HG02852 (cell line): ENCODE measurements at regions not wholly inside any gene's neighbourhood (a gene's known extent, or its start where the extent isn't known, plus 50 kb on each side); places are given as distances from the start of the nearest gene placed in this dataset.

Experiments
- ATAC-seq: cut with Tn5 transposase; IDR thresholded peaks from one replicate; pipeline ENCODE4 v1.9.1; 2021; ENCODE audit warnings: mild to moderate bottlenecking, moderate library complexity; ENCODE audit not compliant: unreplicated experiment

DNA sequence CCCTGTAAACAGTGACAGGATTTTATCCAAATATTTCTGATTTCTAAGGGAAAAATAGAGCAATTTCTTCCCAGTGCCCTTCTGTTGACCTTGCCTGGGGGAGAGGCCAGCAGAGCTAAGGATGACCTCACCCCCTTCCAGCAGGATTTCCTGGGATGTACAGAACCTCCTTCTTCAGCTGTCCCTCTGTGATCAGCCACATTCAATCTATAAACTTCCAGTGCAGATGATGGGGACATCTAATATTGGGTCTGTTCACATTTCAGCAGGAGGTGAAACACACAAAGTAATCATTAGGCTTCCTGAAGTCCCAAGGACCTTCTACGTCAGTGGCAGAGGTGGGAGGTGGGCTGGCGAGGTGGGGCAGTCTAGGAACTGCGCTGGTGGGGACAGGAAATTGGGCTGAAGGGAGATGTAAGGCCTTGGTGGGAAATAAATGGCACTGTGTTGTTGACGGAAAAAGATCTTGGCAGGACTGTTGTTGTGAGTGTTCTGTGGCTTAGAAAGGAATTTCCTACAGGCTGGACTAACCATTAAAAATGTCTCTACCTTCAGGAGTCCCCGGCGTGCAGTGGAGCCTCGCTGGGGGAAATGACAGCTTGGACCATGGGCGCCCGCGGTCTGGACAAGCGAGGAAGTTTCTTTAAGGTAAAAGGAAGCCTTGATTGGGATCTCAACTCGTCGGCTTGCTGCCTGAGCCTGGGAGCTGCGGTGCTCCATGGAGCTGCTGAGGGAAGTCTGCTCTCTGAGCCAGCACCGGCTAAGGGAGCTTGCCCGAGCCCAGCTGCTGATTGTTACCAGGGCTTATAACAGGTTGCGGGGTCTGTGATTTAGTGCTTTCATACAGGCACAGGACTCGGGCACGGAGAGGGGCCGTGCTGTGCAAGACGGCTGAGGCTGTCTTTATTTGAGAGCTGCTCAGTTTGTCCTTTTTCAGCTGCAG is 127.9 kb upstream of the NAA20 start:
- ATAC-seq = no peak

DNA sequence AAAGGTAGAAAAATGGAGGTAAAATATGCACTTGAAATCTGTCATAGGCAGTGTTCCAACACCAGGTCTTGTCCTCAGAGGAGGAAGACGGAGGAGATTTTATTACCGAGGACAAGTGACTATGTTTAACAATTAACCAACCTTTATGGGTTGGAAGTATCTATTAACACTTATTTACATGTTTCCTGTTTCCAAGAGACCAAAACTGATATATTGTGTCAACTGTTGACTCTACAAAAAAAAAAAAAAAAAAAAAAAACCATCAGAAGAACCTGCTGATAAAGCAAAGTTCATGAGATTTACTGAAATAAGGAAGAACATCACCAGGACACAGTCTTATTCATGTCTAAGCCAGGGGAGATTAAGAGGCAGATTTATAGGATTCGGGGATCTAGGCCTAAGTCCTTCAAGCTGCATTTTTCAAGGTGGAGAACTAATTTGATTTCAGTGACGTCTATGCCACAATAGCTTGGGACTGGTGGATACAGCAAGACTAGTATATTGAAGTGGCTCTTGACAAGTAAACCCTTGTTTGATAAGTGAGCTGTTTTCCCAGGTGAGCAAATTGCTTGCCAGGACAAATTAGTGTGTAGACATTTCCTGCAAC is 126.6 kb upstream of the NAA20 start:
- no peak for ATAC-seq

DNA sequence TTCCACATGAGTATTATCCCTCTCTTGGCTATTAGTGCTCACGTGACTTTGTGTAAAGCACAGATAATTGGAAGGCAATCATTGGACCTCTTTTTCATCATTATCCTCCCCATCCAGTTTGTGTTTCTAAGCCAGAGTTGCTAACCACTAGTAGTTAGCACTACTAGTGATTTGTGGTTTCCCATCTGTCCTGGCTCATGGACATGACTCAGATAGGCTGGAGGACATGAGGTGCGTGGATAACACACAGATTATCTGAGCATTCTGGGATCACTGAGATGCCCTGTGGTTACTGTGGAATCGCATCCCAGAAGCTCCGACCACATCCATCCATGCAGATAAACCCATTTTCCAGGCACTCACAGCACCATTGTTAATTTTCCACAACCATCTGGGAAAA is 123.8 kb upstream of the NAA20 start:
- no peak for ATAC-seq

DNA sequence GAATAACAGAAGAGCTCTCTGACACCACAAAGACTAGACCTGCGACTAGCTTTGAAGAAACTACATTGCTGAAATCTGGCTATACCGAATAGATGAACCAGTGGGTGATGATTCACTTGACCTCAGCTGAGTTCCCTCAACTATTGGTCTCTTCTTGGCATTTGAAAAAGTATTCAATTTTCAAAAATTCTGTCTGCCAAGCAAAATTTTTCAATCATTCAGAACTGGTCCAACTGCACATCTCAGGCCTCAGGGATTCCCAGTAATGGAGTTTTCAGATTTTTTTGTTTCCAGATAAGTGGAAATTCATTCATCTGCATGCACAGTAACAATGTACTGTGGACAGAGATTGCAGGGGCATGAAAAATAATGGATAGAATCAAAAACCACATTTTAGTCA is 121.4 kb upstream of the NAA20 start:
- no peak for ATAC-seq

DNA sequence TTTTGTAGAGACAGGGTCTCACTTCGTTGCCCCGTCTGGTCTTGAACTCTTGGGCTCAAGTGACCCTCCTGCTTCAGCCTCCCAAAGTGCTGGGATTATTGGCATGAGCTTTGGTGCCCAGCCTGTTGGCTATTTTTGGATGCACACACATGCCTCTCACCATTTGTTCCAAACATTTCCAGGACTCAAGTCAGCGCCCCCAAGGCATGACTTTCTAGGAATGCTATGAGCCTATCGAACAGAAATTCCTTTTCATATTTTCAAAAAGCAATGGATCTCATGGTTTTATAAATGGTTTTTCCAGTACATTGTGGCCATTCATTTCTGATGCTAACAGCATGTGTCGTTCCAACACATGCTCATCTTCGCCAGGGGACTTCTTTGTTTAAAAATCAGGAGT is 119.3 kb upstream of the NAA20 start:
- ATAC-seq = no peak

DNA sequence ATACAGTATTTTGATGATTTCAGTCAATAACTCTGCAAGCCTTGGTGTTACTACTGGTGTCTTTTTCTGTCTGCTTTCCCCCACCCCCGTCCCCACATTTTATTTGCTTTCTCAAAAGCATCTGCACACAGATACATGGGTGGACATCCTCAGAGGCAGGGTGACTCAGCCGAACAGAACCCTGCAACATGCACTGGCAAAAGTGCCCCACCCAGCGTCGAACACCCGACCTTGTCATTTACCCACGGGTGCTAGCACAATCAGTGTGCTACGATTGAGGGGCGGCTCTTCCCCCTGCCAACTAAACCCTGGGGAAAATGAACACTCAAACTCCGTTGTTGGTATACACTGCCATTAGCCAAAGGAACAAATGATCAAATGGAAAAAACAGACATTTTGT is 115.9 kb upstream of the NAA20 start:
- no peak for ATAC-seq

DNA sequence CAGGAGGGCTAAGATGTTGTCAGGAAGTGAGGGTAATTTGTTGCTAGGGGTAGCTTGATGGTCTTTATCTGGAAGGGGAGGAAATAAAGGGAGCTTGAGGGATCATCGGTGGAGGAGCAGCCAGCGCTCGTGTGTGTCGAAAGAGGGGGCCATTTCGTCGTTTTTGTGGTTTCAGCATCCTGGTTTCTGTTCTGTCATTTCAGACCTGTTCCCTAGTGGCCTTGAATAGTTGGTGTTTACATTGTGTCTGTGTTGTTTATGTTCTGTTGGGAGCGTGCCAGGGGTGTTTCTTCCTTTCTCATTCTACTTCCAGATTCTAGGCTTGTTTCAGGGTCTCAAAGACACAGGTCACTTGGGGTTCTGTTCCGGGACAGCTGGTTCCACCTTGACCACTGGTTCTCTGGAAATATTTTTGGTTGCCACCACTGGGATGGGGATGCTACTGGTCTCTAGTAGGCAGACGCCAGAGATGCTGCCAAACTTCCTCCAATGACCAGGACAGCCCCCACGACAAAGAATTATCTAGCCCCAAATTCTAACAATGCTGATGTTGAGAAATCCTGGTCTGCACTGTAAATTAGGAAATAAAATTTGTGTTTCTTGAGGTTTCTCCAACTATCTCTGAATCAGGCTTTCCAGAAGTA is 113.9 kb upstream of the NAA20 start:
- ATAC-seq = peak; percentile 72

DNA sequence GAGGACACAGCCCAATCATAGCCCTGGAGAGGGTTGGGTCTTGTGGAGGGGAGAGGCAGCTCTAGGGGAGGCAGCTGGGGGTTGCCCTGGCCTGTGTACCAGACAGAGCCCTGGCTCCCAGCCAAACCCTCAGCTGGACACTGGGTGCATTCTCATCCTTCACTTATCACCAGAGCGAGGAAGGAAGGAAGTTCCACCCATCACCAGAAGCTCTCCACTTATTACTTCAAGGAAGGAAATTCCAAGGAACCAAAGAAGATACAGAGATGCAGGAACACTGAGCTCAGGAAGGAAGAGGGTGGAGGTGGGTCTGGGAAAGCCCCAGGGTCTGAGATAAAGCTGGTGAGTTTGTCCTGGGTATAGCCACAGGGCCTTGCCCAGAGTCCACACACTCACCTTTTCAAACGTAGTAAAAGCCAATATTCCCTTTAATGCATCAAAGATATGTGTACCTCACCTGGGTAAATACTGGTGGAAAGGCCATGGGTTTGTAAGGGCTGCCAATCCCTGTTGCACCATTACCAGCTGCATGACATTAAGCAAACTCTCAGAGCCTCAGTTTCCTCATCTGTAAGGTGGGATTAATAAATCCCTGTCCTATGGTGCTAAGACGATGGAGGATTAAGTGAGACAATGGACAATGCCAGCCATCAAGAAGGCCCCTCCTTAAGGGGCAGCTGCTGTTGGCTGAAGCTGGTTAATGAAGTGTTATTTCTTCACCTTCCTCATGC is 109.7 kb upstream of the NAA20 start:
- ATAC-seq = no peak

DNA sequence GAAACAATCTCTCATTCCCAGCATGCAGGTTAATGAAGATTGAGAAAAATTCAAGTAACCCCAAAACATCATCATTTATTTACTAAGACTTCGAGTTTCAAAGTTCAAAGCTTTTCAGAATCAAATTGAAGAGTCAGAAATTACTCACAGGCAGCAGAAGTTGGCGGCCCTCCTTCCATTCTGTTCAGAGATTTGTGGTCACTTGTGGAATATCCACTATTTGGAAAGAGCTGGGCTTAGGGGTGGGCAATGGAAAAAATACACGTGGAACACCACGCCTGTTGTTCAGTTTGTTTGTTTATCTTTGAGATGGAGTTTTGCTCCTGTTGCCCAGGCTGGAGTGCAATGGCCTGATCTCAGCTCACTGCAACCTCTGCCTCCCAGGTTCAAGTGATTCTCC is 108.6 kb upstream of the NAA20 start:
- no peak for ATAC-seq

DNA sequence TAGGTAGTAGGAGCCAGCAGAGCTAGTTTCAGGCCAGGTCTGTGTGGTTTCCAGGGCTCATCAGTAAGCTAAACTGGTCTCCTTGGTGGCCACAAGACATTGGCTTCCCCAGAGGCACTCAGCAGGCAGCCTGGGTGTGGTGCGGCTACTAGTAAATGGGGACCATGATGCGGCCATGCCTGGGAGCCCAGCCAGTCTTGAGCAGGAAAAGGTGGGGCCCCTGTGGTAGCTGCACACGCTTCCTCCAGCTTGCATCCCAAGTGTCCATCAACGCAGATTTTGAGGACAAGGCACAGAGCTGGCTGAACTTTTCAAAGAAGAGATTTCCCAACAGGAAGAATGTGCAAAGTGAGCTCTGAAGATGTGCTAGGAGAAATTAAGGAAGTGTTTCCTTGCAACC is 107.4 kb upstream of the NAA20 start:
- ATAC-seq = no peak

DNA sequence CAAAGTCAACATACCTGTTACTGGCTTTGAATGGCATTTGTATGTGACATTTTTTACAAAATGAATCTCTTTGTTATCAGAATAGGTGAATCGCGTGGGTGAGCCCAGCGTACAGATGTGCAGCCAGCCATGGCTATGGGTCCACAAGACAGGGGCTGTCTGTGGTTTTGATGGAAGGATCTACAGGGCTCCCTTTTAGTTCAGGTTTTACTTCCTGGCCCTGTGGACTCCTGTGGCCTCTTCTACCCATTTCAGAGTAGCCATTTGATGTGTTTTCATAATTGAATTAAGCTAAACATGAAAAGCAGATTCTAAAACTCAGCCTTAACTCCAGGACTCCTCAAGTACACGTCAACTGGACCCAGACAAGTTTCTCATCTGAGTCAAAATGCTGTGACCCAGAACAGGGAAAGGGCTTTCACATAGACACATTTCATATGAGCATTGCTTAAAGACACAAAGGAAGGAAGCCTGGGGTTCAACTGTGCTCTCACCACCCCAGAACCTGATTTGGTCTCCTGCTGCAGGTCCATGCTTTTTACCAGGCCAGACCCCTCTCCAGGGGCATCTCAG is 105.3 kb upstream of the NAA20 start:
- ATAC-seq = peak; percentile 42

DNA sequence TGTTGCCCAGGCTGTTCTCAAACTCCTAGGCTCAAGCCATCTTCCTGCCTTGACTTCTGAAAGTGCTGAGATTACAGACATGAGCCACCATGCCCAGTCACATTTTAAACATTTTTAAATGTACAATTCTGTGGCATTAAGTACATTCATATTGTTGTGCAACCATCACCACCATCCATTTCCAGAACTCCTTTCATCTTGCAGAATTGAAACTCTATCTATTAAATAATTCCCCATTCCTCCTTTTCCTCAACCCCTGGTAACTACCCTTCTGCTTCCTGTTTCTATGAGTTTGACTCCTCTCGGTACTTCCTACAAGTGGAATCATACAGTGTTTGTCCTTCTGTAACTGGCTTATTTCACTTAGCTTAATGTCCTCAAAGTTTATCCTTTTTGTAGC is 103.8 kb upstream of the NAA20 start:
- no peak for ATAC-seq

DNA sequence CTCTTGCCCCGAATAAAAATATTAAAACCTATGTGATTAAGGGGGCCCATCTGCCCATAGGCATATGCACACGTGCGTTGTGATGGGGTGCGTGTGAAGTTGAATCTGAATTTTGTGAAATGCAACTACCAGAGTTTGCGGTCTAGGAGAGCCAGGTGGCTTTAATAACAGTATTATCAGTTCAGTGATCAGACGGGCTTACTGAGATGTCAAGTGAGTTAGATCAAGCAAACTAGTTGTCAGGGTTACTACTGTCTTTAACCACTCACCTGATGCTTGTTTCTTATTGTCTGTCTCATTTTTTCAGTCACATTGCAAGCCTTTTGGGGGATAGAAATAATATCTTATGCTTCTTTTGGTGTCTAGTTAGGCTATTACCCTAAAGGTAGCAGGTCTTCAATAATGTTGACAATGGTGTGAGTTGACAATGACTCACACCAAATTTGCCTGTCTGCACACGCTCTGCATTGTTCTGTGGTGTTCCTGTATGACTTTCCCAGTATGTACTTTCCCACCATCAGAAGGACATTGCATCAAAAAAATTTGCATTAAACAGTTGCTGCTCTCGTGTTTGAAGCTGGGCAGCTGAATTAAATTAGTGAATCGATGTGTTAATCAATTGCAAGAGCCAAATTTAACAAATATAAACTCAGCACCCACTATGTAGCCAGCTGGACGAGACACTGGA is 103.1 kb upstream of the NAA20 start:
- no peak for ATAC-seq

DNA sequence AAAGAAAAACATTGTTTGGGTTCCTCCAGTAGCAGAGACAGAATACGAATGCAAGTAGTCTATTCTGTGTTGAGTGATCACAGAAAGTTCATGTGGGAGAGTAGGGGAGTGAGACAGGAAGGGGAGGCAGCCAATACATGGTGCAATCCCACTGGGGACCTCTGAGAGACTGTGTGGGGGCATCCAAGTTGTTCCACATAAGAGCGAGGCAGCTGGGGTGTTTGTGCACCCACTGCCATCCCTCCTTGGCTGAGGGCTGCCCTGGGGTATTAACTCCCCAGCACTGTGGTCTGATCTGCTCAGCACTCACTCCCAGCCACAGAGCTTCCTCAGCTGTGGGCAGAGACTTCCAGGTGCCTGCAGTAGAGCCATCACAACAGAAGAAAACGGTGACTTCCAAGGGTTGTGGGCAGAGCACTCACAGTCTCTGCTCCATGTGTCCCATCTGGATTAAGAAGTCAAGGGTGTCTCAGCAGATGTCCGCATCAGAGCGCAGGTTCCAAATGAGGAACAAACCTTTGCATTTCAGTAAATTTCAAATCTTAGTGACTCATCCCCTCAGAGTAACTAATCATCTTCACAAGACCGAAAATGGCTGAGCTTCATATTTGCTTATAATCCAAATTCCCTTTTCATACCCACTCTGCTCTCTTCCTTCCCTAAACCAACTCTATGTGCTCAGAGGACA is 101.9 kb upstream of the NAA20 start:
- peak; percentile 30 for ATAC-seq

DNA sequence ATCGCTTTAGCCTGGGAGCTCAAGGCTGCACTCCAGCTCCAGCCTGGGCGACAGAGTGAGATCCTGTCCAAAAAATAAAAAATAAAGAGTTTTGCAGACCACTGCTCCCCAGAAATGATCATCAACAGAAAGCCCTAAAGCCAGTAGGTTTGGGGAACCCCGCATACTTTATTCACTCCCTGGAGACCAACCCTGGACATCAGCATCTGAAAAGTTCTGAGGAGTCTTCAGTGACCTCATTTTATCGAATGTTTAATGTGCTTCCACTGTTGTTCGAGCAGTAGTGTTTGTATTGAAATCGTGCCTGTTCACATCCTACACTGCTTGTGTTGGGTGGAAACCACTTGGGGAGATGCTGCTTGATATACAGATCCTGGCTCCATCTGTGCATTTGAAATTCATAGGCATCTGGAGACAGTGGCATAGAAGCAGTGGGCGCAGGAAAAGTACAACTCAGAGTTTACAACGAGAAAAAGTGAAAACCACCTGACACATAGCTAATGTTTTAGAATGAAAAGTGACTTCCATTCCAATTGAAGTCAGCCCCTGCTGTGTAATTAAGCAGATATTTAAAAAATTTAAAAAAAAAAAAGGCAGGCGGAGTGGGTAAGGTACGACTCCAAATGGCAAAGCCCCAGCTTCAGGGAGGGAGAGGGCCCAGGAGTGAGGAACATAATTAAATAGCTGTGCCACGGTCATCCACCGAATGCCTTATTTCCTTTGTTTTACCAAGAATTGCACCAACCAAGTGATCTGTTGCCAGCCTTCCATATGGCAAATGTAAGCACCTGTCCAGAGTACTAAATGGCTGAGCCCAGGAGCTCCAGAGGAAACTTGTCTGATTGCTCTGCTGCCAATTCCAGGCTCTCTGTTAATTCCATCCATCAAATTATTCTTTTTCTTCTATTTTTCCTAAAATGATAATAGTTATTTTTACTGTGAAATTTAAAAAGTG is 100.4 kb upstream of the NAA20 start:
- ATAC-seq = no peak

DNA sequence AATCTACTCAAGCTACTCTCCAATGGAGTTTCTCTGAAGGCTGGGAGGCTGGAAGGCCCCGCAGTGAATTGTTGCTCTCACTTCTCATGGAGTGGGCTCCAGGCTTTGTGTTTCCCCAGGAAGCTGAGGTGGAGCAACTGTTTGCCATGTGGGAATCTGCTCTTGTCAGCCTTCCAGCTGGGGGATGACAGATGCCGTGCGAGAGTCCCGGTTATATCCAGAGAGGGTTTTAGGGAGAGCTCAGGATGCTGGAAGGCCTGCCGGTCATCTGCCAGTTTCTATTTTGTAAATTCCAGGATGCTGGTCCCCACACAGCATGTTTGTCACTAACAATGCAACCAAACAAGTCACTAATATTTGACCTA is 98.2 kb upstream of the NAA20 start:
- no peak for ATAC-seq

DNA sequence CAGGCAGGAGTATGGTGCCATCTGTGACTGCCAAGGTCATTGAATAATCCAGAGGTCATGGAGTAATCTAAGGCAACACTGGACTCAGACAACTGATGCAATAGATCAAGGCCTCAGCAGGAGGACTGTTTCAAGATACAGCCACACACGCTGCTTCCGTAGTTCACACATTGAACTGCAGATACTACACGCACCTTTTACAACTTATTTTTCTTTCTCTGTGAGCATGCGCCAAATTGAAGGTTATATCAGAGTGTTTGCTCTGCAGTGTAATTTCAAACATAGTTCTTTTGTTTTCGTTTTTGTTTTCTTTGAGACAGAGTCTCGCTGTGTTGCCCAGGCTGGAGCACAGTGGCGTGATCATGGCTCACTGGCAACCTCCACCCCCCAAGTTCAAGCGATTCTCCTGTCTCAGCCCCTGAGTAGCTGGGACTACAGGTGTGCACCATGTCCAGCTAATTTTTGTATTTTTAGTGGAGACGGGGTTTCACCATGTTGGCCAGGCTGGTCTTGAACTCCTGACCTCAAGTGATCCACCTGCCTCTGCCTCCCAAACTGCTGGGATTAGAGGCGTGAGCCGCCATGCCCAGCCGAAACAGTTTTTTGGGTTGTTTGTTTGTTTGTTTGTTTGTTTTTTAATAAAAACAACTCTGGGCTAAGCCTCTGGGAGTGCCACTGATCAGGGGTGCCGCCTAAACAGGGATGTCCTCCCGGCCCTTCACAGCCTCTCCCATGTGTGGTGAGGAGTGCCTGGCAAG is 96.6 kb upstream of the NAA20 start:
- no peak for ATAC-seq

DNA sequence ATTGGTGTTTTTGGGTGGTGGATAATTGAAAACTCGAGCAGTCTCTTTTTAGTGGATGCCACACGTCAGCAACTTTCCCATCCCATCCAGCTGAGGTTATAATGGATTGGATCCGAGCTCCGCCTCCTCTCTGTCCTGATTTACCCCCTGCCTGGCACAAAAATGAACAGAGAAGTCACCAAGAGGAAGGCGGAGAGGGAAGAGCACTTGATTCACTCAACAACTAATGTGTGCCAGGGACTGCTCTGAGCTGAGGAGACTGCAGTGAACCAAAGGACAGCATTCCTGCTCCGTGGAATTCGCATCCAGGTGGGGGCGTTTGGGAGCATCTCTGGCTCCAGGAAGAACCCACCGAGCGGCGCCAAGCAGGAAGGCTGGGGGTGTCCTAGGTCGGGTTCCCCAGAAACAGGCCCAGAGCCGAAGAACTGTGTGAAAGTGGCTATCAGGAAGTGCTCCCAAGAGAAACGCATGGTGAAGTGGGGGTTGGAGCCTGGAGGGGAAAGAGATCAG is 95.8 kb upstream of the NAA20 start:
- ATAC-seq = no peak
